ENCODE measurements at regions not wholly inside any gene's neighbourhood (a gene's known extent, or its start where the extent isn't known, plus 50 kb on each side); places are given as distances from the start of the nearest gene placed in this dataset.

GRCh38 chr1:195082183-195082582, 1526.1 kb downstream of the KCNT2 start:
- DNase-seq (ENCODE audit: low read depth in 2 of 2) = no peak

GRCh38 chr1:195076682-195077081, 1531.6 kb downstream of the KCNT2 start:
- DNase-seq (ENCODE audit: low read depth in 2 of 2) = no peak

- no peak for DNase-seq (ENCODE audit: low read depth in 2 of 2)
Measured at GRCh38 chr1:195075973-195076372, 1532.3 kb downstream of the KCNT2 start.

GRCh38 chr1:195071461-195071860, 1536.8 kb downstream of the KCNT2 start:
- no peak for DNase-seq (ENCODE audit: low read depth in 2 of 2)

GRCh38 chr1:195065437-195065836, 1542.8 kb downstream of the KCNT2 start:
- DNase-seq (ENCODE audit: low read depth in 2 of 2) = no peak

GRCh38 chr1:195064358-195064757, 1543.9 kb downstream of the KCNT2 start:
- no peak for DNase-seq (ENCODE audit: low read depth in 2 of 2)

- no peak for DNase-seq (ENCODE audit: low read depth in 2 of 2)
Measured at GRCh38 chr1:195054217-195054687, 1554.0 kb downstream of the KCNT2 start.

GRCh38 chr1:195053478-195053877, 1554.8 kb downstream of the KCNT2 start:
- no peak for DNase-seq (ENCODE audit: low read depth in 2 of 2)

GRCh38 chr1:195047772-195048171, 1560.5 kb downstream of the KCNT2 start:
- no peak for DNase-seq (ENCODE audit: low read depth in 2 of 2)

- no peak for DNase-seq (ENCODE audit: low read depth in 2 of 2)
Measured at GRCh38 chr1:195045072-195045471, 1563.2 kb downstream of the KCNT2 start.

GRCh38 chr1:195030793-195031192, 1577.4 kb downstream of the KCNT2 start:
- DNase-seq (ENCODE audit: low read depth in 2 of 2) = no peak

- no peak for DNase-seq (ENCODE audit: low read depth in 2 of 2)
Measured at GRCh38 chr1:195026792-195027191, 1581.4 kb downstream of the KCNT2 start.

- no peak for DNase-seq (ENCODE audit: low read depth in 2 of 2)
Measured at GRCh38 chr1:195019385-195019784, 1588.9 kb downstream of the KCNT2 start.

GRCh38 chr1:195012995-195013394, 1595.2 kb downstream of the KCNT2 start:
- DNase-seq (ENCODE audit: low read depth in 2 of 2) = no peak

- no peak for DNase-seq (ENCODE audit: low read depth in 2 of 2)
Measured at GRCh38 chr1:195005338-195005737, 1602.9 kb downstream of the KCNT2 start.

GRCh38 chr1:194990483-194990882, 1617.8 kb downstream of the KCNT2 start:
- DNase-seq (ENCODE audit: low read depth in 2 of 2) = no peak

- no peak for DNase-seq (ENCODE audit: low read depth in 2 of 2)
Measured at GRCh38 chr1:194975913-194976312, 1632.3 kb downstream of the KCNT2 start.

GRCh38 chr1:194968916-194969315, 1639.3 kb downstream of the KCNT2 start:
- no peak for DNase-seq (ENCODE audit: low read depth in 2 of 2)

GRCh38 chr1:194959795-194960194, 1648.4 kb downstream of the KCNT2 start:
- DNase-seq (ENCODE audit: low read depth in 2 of 2) = no peak

GRCh38 chr1:194952171-194952570, 1656.1 kb downstream of the KCNT2 start:
- DNase-seq (ENCODE audit: low read depth in 2 of 2) = no peak

GRCh38 chr1:194950584-194950983, 1657.7 kb downstream of the KCNT2 start:
- no peak for DNase-seq (ENCODE audit: low read depth in 2 of 2)

- no peak for DNase-seq (ENCODE audit: low read depth in 2 of 2)
Measured at GRCh38 chr1:194940336-194941030, 1667.8 kb downstream of the KCNT2 start.

- no peak for DNase-seq (ENCODE audit: low read depth in 2 of 2)
Measured at GRCh38 chr1:194935864-194936263, 1672.4 kb downstream of the KCNT2 start.

GRCh38 chr1:194931166-194931565, 1677.1 kb downstream of the KCNT2 start:
- DNase-seq (ENCODE audit: low read depth in 2 of 2) = no peak

All from stimulated activated CD4-positive, alpha-beta T cell treated with anti-CD3 and anti-CD28 coated beads, Interleukin-15, amount 100 ng/mL, for 48 hours (primary cell).